ENCODE measurements at regions not wholly inside any gene's neighbourhood (a gene's known extent, or its start where the extent isn't known, plus 50 kb on each side); places are given as distances from the start of the nearest gene placed in this dataset.

DNA sequence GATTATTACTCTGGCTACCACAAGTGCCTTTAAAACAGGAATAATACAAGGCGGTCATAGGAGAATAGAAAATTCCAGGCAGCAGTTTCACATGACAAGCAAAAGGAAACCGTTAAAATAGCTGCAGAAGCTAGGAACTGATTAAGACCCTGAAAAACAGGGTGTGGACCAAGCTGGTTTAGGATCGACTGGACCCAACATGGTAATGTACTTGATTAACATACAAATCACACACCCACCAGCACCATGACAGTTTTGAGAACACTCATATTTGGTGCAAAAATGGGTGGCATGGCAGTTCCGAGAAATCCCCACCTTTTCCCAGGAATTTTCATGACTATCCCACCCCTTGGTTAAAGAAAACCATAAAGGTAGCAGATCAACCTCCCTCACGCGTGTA lies 51.9 kb upstream of the TMEM163 start:
- no peak for DNase-seq (ENCODE audit: low read depth)

DNA sequence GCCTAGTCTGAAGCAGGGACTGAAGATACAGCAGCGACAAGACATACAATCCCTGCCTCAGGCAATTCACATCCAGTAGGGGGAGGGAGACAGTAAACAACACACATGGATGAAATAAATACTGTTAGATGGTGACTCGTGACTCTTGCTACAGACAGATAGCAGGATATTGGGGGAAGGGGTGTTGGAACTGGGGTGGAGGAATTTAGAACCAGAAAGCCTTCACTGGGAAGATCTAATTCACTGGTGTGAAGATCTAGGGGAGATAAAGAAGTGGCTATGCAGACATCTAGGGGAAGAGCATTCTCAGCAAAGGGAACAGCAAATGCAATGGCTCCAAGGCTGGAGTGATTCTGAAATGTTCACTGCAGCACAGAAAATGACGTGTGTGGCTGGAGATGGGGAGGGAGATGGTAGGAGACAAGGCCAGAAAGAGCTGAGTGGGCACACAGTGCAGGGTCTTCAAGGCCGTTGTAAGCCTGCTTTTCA lies 52.6 kb upstream of the TMEM163 start:
- DNase-seq (ENCODE audit: low read depth) = peak; percentile 41

DNA sequence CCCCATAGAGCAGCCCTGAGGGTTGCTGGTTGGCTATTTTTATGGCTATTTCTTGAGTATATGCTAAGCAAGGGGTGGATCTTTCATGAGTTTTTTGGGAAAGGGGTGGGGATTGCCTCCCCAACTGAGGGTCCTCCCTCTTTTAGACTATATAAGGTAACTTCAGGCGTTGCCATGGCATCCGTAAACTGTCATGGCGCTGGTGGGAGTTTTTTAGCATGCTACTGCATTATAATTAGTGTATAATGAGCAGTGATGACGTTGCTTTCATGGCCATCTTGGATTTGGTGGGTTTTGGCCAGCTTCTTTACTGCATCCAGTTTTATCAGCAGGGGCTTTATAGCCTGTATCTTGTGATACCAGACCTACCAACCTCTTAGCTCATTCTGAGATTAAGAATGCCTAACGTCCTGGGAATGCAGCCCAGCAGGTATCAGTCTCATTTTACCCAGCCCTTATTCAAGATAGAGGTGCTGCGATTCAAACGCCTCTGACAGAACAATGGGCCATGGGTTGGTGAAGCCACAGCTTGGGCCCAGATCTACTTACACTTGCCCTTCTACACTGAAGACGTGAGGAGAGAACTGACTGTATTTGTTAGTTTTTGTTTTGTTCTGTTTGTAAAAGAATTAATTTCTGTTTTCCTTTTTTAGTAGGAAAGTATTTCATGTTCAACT lies 53.8 kb upstream of the TMEM163 start:
- no peak for DNase-seq (ENCODE audit: low read depth)

DNA sequence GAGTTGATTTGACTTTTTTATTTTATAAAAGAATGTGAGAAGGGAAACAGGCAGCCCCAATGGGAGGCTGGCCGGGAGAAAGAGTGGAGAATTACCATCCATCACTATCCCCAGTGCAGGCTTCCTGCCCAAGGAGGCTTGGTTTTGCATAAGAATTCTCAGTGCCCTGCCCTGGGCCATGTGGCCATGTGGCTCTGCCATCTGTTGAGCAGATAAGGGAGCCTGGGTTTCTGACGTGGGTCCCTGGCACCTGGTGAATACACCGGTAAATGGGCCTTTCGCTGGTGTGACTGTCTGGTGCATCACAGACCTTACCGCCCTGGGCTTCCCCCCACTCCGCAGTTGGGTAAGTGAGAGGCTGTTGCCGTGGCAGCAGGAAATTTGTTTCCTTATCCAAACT lies 54.5 kb upstream of the TMEM163 start:
- DNase-seq (ENCODE audit: low read depth) = peak; percentile 24

DNA sequence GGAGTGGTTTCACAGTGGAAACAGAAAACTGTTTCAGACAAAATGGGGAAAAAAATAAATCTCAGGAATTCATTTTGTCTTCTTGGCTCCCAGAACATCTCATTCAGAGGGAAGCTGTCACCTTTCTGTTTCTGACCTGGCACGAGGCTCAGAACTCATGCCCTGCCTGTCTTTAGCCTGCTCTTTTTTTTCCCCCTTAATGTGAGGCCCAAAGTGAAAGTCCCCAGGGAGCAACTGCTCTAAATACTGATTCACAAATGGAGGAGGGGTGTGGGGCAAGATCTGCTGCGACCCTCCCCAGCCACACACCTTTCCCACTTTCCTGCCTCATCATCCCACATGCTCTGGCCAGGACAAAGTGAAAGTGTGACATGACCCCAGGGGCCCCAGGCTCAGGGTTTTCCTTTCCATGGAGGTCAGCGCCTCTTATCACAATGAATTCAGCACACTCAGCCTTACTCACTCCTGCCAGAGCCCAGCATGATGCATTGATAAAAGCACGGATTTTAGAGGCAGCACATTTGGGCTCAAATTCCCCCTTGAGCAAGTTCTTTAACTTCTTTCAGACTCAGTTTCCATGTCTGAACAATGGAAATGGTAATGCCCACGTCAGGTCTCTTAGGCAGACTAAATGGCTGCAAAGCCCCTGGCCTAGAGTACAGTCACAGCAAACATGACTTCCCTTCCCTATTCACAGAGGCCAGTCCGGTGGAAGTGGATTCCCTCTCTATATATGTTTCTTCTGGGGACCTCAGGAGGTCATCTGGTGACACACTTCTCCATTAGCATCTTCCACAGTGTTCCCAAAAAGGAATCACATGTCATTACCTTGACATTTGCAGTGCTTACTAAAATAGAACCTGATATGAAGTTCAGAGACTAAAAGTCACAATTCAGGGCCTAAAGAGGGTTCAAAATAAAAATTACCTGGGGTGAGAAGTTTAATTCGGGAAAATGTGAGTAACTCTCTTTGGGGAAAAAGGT lies 55.3 kb upstream of the TMEM163 start:
- peak; percentile 39 for DNase-seq (ENCODE audit: low read depth)

DNA sequence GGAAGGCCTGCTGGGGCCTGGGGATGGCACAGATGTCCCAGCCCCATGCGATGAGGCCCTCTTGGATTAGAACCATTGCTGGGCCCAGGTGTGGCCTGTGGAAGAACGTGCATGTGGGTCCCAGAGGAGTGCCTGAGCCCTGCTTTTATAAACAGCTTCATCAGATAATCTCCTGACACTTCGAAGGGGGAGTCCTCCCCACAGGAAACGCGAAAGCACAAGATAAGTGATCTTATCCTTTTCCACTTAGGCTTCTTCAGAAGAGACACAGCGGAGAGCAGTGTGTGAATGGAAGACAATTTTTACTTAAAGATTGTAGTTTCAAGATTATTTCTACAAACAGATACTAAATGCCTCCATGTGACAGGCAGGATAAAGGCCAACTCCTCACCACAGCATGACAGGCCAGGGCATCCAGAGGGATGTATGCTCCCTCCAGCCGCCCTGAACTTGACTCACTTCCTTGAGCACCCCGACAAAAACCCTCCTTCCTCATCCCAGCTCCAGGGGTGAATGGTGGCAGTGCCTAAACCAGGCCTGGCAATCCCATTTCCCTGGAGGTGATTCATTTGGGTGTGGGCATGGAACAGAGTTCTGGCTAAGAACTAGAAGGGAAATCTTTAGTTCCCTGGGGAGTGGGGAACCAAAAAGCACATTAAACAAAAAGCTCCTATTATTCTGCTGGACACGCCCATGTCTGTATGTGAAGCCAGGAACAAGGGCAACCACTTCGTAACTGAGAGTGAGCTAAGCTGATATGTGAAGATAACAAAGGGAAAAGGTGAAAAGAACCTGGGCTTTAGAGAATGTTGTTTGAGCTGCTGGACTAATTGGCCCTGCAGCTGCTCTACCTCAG lies 56.2 kb upstream of the TMEM163 start:
- DNase-seq (ENCODE audit: low read depth) = peak; percentile 65

DNA sequence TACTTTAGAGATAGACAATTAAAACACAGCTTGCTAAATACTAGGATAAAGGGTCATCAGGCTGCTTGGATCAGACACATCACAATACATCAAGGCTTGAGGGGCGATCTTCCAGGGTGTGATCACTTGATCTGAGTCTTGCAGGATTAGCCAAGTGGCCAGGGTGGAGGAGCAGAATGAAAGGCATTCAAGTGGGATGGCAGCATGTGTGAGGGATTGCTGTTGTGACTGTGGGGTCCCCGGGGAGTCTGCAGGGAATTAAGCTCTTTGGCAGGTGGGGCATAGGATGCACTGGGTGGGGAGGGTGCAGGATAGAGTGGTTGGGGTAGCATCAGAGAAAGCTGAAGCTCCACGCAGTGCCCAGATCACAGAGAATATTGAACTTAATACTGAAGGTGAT lies 58.0 kb upstream of the TMEM163 start:
- DNase-seq (ENCODE audit: low read depth) = no peak

DNA sequence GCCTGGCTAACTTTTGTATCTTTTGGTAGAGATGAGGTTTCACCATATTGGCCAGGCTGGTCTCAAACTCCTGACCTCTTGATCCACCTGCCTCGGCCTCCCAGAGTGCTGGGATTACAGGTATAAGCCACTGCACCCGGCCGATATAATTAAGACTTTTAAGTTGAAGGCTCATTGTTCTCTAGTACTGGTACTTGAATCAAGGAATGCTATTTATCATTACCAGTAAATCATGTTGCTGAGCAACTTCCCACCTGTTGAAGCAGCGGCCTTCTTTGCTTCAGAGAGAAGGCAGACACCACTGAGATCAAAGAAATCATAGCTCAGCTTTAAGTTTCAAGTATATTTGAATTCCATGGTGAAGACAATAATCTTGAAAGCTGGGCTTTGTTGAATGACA lies 58.8 kb upstream of the TMEM163 start:
- DNase-seq (ENCODE audit: low read depth) = no peak

DNA sequence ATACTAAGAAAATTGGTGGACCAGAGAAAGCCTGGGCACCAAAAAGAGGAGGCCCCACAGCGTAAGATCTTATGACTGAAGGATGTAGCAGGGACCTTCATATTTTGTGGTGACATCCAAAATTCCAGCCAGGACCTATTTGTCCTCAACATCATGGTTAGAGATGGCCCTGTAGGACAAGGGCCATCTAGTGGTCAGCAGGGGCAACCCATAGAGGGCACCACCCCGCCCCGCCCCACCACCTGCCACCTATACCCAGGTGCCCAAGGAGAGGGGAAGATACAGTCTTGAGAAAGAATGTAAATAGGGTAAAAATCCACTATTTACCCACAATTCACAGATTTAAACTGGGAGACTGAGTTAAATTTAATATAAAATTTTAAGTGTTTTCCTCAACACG lies 59.6 kb upstream of the TMEM163 start:
- no peak for DNase-seq (ENCODE audit: low read depth)

DNA sequence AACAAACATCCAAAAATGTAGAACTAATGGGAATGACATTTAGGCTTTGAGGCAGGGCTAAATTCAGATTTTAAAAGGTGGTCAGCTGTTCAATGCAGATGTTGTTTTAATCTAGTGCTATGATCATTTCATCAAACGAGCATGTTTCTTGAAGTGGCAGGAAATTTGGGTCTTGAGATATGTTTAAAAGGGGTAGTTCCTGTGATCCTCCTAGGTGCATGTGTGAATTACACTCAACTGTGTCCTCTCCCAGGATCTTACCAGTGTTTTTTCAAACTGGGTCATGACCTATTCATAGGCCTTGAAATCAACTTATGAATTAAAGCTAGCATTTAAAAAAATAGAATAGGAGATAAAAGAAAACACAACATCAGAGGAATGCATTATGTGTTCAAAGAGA lies 57.4 kb upstream of the ACMSD start:
- DNase-seq (ENCODE audit: low read depth) = no peak

DNA sequence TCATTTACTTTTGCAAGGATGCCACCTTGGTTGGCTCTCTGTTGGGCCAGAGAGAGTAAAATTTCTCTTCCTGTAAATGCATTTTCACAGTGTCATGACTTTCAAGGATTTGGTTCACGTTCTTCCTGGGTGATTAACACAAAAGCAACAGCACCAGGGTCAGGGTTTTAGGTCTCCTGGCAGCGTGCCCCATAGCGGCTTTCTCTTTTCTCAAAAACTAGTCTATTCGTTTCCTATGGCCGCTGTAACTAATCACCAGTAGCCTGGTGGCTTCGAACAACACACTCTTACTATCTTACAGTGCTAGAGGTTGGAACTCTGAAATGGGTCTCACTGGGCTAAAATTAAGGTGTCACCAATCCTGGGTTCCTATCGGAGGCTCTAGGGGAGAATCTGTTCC lies 56.3 kb upstream of the ACMSD start:
- DNase-seq (ENCODE audit: low read depth) = no peak

DNA sequence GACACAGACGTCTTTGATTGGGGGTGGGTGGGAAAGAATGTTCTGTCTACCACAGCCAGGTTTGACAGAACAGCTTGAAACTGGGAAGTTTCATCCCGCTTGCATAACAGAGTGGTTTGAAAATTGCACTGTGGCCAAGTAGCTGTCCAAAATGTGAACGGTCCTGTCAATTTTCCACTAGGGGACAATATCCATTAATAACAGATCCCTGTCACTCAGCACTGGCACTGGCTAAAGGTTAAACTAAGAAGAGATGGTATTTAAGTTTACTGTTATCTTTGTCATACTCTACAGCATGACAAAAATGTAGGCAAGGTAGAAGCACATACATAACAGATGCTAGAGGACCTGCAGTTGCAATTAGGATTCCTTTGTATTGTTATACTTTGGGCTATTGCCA lies 55.6 kb upstream of the ACMSD start:
- no peak for DNase-seq (ENCODE audit: low read depth)

DNA sequence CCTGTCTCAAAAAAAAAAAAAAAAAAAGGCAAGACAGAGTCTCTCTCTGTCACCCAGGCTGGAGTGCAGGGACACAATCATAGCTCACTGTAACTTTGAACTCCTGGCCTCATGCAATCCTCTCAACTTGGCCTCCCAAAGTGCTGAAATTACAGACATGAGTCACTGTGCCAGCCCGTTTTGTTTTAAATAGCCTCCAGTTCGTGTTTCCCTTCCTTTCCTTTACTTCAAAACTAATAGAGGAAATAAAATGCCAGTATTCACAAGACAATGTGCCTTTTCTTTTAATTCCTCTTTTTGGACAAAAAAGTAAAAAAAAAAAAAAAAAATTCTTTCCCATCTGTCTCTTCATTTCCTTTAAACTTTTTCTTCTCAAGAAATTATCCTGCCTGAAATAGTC lies 54.5 kb upstream of the ACMSD start:
- no peak for DNase-seq (ENCODE audit: low read depth)

DNA sequence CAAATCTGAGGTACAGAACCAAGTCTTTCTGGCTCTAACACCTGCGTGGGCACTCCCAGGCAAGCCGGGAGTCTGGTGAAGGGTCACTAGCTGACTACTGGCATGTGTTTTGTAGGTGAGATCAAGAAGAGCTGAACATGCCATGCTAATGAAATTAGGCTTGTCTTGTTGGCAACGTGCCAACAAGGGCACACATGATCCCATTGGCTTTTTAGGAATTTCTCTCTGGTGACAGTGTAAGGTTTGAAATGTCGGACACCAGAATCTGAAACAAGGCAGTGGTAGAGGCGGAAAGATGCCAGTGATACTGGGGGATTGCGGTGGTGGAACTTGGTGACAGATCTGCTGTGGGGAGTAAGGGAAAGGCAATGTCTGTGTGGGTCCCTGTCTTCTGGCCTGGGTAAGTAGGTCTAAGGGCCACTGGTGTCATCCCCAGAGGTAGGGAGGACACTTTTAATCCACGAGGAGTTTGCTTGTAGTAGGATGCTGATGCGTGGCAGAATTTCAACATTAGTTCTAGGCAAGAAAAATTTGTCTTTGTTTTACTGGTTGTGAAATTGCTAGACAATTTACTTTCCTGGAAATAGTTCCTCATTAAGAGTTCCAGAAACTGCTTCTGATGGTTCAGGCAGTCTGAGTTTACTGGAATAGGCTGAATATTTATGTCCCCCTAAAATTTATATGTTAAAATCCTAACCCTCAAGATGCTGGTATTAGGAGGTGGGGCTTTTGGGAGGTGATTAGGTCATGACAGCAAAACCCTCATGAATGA lies 52.6 kb upstream of the ACMSD start:
- no peak for DNase-seq (ENCODE audit: low read depth)

DNA sequence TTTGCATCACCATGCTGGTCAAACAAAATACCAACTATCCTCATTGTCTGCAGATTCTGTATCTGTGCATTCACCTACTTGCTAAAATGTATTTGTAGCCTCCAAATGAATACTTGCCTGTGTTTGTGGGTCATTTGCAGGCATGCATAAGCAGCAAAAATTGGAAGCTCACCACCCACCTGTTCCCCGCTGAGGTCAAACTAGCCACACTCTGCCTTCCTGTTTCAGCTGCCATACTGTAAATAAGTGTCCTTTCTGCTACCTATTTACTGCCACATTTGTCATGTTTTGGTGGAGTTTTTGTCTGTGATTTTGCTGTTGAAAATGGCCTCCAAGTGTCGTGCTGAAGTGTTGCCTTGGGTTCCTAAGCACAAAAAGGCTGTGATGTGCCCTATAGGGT lies 50.0 kb upstream of the ACMSD start:
- DNase-seq (ENCODE audit: low read depth) = no peak
